ENCODE measurements at regions not wholly inside any gene's neighbourhood (a gene's known extent, or its start where the extent isn't known, plus 50 kb on each side); places are given as distances from the start of the nearest gene placed in this dataset.

GRCh38 chr2:12929758-12930157, 213.0 kb downstream of the TRIB2 start:
- TF ChIP-seq POLR2A (IDR thresholded peaks at IDR 0.05) (no peak), POLR2AphosphoS5 (IDR thresholded peaks at IDR 0.05; ENCODE audit: insufficient read depth in 1 of 2, low read depth in 1 of 2) (no peak)

Measured in vagina (tissue), 2 donors.